ENCODE measurements at regions not wholly inside any gene's neighbourhood (a gene's known extent, or its start where the extent isn't known, plus 50 kb on each side); places are given as distances from the start of the nearest gene placed in this dataset.

DNA sequence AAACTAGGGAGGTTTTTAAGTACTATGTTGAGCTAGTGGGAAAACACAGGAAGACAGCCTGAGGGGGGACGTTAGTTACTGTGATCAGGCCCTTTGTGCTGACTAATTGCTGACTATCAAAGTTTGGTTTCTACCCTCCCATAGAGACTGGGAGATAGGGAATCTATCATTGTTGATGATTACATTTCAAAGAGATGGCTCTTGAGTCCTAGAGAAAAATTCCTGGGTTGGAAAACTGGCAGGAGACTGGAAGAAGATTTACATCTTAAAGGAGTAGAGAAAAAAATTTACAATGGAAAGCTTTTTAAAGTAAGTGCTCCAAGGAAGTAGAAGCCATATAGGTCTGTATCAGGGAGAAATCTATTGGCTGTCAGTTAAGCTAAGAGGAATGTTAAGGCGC, 522.0 kb upstream of the KLHL1 start:
- Histone ChIP-seq H3K36me3 (ENCODE audit: control insufficient read depth in 4 of 4, insufficient read depth in 4 of 4, low read length in 3 of 4) (no peaks in the 10 kb centered on the region), H3K4me3 (ENCODE audit: control insufficient read depth in 1 of 7, extremely low read depth in 1 of 7, insufficient read depth in 4 of 7, low read depth in 2 of 7, low read length in 6 of 7) (no peak overlapping the region), H3K4me1 (ENCODE audit: control extremely low read depth in 1 of 4, control insufficient read depth in 4 of 4, insufficient read depth in 4 of 4, low read length in 3 of 4) (no peaks in the 10 kb centered on the region), H3K27me3 (replicated peaks in 2 of 5; ENCODE audit: control insufficient read depth in 4 of 5, insufficient read depth in 5 of 5, low read length in 4 of 5) (no peaks in the 10 kb centered on the region), H3K27ac (ENCODE audit: insufficient read depth in 1 of 2, low read depth in 1 of 2, low read length in 2 of 2, poor library complexity in 1 of 2, severe bottlenecking in 2 of 2) (no peak overlapping the region), H3K9me3 (ENCODE audit: control extremely low read depth in 1 of 5, control insufficient read depth in 4 of 5, insufficient read depth in 2 of 5, low read depth in 1 of 5, low read length in 4 of 5) (no peaks in the 10 kb centered on the region)
- 70% methylated on average over 2 of the region's 2 CpGs for WGBS (ENCODE audit: insufficient coverage)
- no peak for DNase-seq
- CTCF ChIA-PET = interaction anchor here (1.3 kb wide), 1 partner anchor 10 kb away, joined by 4 read pairs; no protein-coding TSS in a partner anchor
- POLR2A ChIA-PET = no interaction called here

DNA sequence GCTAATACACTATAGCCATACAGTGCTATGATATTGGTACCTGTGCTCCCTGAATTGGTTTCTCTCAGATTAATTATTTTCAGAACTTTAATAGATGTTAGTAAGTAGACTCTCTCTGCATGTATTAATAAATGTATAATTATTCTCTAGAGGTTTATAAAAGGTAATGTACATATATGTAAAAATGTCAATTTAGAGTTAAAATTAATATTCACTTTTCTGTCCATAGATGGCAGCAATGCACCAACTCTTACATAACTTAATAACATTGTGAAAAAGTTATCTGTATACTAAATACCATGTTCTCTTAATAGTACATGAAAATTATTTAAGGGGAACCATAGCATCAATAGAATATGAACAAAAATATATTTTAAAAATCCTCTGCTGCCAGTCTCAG, 515.0 kb upstream of the KLHL1 start:
- H3K27me3 ChIP-seq (replicated peaks in 2 of 5; ENCODE audit: control insufficient read depth in 4 of 5, insufficient read depth in 5 of 5, low read length in 4 of 5) = no peaks in the 10 kb centered on the region
- DNase-seq = peak; percentile 25 to 64 (median 49)
- H3K36me3 ChIP-seq (ENCODE audit: control insufficient read depth in 4 of 4, insufficient read depth in 4 of 4, low read length in 3 of 4) = no peaks in the 10 kb centered on the region
- no peak overlapping the region for H3K27ac ChIP-seq (ENCODE audit: insufficient read depth in 1 of 2, low read depth in 1 of 2, low read length in 2 of 2, poor library complexity in 1 of 2, severe bottlenecking in 2 of 2)
- no peak overlapping the region for H3K4me3 ChIP-seq (ENCODE audit: control insufficient read depth in 1 of 7, extremely low read depth in 1 of 7, insufficient read depth in 4 of 7, low read depth in 2 of 7, low read length in 6 of 7)
- no peaks in the 10 kb centered on the region for H3K9me3 ChIP-seq (ENCODE audit: control extremely low read depth in 1 of 5, control insufficient read depth in 4 of 5, insufficient read depth in 2 of 5, low read depth in 1 of 5, low read length in 4 of 5)
- peaks cover 0 to 14% (median 0%) of the 10 kb centered on the region in 4 experiments for H3K4me1 ChIP-seq (ENCODE audit: control extremely low read depth in 1 of 4, control insufficient read depth in 4 of 4, insufficient read depth in 4 of 4, low read length in 3 of 4)
- CTCF ChIA-PET = interaction anchor here (0.7 to 1.6 kb wide), 7 partner anchors 10 to 856 kb away, joined by 3 to 5 read pairs (median 3); no protein-coding TSS in a partner anchor
- POLR2A ChIA-PET = no interaction called here

DNA sequence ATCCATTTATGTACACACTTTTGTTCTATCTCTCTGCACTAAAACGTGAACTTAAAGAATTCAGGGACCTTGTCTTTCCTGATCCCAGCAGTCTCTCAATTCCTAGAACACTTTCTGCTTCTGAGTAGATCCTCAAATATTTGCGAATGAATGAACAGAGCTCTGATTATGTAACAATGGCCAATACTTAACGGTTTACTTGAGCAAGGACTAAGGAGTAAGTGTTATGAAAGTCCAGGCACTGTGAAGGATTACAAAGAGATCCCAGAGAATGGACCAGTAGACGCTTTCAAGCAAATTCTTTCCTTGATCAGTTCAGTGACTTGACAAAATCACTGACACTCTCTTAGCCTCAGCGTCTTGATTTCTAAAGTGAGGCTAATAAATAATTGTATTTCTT, 514.5 kb upstream of the KLHL1 start:
- Histone ChIP-seq H3K4me1 (ENCODE audit: control extremely low read depth in 1 of 4, control insufficient read depth in 4 of 4, insufficient read depth in 4 of 4, low read length in 3 of 4) (peaks cover 0 to 14% (median 0%) of the 10 kb centered on the region in 4 experiments), H3K27ac (ENCODE audit: insufficient read depth in 1 of 2, low read depth in 1 of 2, low read length in 2 of 2, poor library complexity in 1 of 2, severe bottlenecking in 2 of 2) (no peak overlapping the region), H3K36me3 (ENCODE audit: control insufficient read depth in 4 of 4, insufficient read depth in 4 of 4, low read length in 3 of 4) (no peaks in the 10 kb centered on the region), H3K9me3 (ENCODE audit: control extremely low read depth in 1 of 5, control insufficient read depth in 4 of 5, insufficient read depth in 2 of 5, low read depth in 1 of 5, low read length in 4 of 5) (no peaks in the 10 kb centered on the region), H3K27me3 (replicated peaks in 2 of 5; ENCODE audit: control insufficient read depth in 4 of 5, insufficient read depth in 5 of 5, low read length in 4 of 5) (no peaks in the 10 kb centered on the region), H3K4me3 (ENCODE audit: control insufficient read depth in 1 of 7, extremely low read depth in 1 of 7, insufficient read depth in 4 of 7, low read depth in 2 of 7, low read length in 6 of 7) (no peak overlapping the region)
- no peak for DNase-seq
- ChIA-PET POLR2A (no interaction called here), CTCF (interaction anchor here (0.6 to 1.2 kb wide), 7 partner anchors 10 to 857 kb away, joined by 3 read pairs; no protein-coding TSS in a partner anchor)
- WGBS (ENCODE audit: insufficient coverage) = 55% methylated on average over 4 of the region's 5 CpGs

DNA sequence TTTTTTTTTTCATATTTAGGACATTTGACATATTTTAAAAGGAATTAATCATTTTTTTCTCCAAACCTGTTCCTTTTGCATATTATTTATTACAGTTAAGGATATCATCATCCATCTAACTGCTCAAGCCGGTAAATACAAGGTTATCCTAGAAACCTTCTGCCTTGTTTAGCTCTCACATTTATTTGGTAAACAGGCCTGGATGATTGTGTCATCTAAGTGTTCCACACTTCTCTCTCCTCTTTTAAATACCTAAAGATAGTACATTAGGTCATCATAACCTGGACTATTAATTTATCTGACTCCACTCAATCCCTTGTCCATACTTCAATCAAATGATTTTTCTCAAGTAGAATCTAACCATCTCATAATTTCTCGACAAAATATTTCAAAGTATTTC, 511.7 kb upstream of the KLHL1 start:
- no peaks in the 10 kb centered on the region for H3K36me3 ChIP-seq (ENCODE audit: control insufficient read depth in 4 of 4, insufficient read depth in 4 of 4, low read length in 3 of 4)
- 44% methylated on average over 1 of the region's 2 CpGs for WGBS (ENCODE audit: insufficient coverage)
- H3K27ac ChIP-seq (ENCODE audit: insufficient read depth in 1 of 2, low read depth in 1 of 2, low read length in 2 of 2, poor library complexity in 1 of 2, severe bottlenecking in 2 of 2) = no peak overlapping the region
- no peaks in the 10 kb centered on the region for H3K9me3 ChIP-seq (ENCODE audit: control extremely low read depth in 1 of 5, control insufficient read depth in 4 of 5, insufficient read depth in 2 of 5, low read depth in 1 of 5, low read length in 4 of 5)
- CTCF ChIA-PET = no interaction called here
- H3K27me3 ChIP-seq (replicated peaks in 2 of 5; ENCODE audit: control insufficient read depth in 4 of 5, insufficient read depth in 5 of 5, low read length in 4 of 5) = no peaks in the 10 kb centered on the region
- no peak for DNase-seq
- POLR2A ChIA-PET = no interaction called here
- H3K4me3 ChIP-seq (ENCODE audit: control insufficient read depth in 1 of 7, extremely low read depth in 1 of 7, insufficient read depth in 4 of 7, low read depth in 2 of 7, low read length in 6 of 7) = no peak overlapping the region
- peaks cover 0 to 14% (median 0%) of the 10 kb centered on the region in 4 experiments for H3K4me1 ChIP-seq (ENCODE audit: control extremely low read depth in 1 of 4, control insufficient read depth in 4 of 4, insufficient read depth in 4 of 4, low read length in 3 of 4)

DNA sequence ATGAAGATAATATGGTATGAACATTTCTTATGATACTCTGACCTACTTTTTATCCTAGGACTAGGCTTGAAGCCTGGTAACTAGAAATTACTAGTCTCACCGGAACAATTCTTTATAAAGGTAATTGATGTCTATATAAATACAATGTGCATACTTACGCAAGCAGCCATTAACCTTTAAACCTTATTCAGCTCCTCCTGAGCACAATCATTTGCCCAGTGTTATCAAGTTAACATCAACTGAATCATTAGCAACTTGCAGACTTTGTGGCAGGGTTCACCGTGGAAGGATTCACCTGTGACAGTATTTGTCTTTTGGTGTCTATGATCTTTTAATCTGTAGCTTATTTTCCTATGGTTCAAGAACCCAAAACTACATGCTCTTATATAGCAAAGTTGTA, 508.6 kb upstream of the KLHL1 start:
- no CpG with 5 or more reads among the region's 3 CpGs for WGBS (ENCODE audit: insufficient coverage)
- H3K27ac ChIP-seq (ENCODE audit: insufficient read depth in 1 of 2, low read depth in 1 of 2, low read length in 2 of 2, poor library complexity in 1 of 2, severe bottlenecking in 2 of 2) = no peak overlapping the region

DNA sequence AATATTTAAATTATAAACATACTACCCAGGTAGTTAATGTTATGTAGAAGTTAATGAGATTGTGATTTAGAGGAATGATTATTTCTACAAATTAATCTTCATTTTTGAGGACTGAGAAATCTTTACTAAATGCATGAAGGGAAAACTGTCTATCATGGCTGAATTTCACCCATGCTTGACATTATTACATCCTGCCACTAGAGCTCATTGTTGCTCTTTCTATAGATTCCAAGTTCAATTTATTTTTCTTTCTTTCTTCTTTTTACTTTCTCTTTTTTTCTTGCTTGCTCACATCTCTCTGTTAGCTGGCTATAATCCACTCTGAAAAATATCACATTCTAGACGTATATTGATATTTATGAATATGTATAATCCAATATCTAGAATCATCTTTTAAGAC, 505.0 kb upstream of the KLHL1 start:
- ChIA-PET CTCF (interaction anchor here (0.6 to 1.8 kb wide), 4 partner anchors 11 to 1366 kb away, joined by 3 to 5 read pairs (median 4); no protein-coding TSS in a partner anchor), POLR2A (no interaction called here)
- no CpG with 5 or more reads among the region's 1 CpG for WGBS (ENCODE audit: insufficient coverage)
- peak; percentile 18 to 49 (median 40) for DNase-seq
- H3K27me3 ChIP-seq (replicated peaks in 2 of 5; ENCODE audit: control insufficient read depth in 4 of 5, insufficient read depth in 5 of 5, low read length in 4 of 5) = no peaks in the 10 kb centered on the region
- no peak overlapping the region for H3K4me3 ChIP-seq (ENCODE audit: control insufficient read depth in 1 of 7, extremely low read depth in 1 of 7, insufficient read depth in 4 of 7, low read depth in 2 of 7, low read length in 6 of 7)
- H3K9me3 ChIP-seq (ENCODE audit: control extremely low read depth in 1 of 5, control insufficient read depth in 4 of 5, insufficient read depth in 2 of 5, low read depth in 1 of 5, low read length in 4 of 5) = no peaks in the 10 kb centered on the region
- no peaks in the 10 kb centered on the region for H3K36me3 ChIP-seq (ENCODE audit: control insufficient read depth in 4 of 4, insufficient read depth in 4 of 4, low read length in 3 of 4)
- H3K4me1 ChIP-seq (ENCODE audit: control extremely low read depth in 1 of 4, control insufficient read depth in 4 of 4, insufficient read depth in 4 of 4, low read length in 3 of 4) = no peaks in the 10 kb centered on the region
- no peak overlapping the region for H3K27ac ChIP-seq (ENCODE audit: insufficient read depth in 1 of 2, low read depth in 1 of 2, low read length in 2 of 2, poor library complexity in 1 of 2, severe bottlenecking in 2 of 2)

More for the DNA sequence above, 508.6 kb upstream of the KLHL1 start:
- Histone ChIP-seq H3K4me1 (ENCODE audit: control extremely low read depth in 1 of 4, control insufficient read depth in 4 of 4, insufficient read depth in 4 of 4, low read length in 3 of 4) (no peaks in the 10 kb centered on the region), H3K4me3 (ENCODE audit: control insufficient read depth in 1 of 7, extremely low read depth in 1 of 7, insufficient read depth in 4 of 7, low read depth in 2 of 7, low read length in 6 of 7) (no peak overlapping the region), H3K36me3 (ENCODE audit: control insufficient read depth in 4 of 4, insufficient read depth in 4 of 4, low read length in 3 of 4) (no peaks in the 10 kb centered on the region), H3K27me3 (replicated peaks in 2 of 5; ENCODE audit: control insufficient read depth in 4 of 5, insufficient read depth in 5 of 5, low read length in 4 of 5) (no peaks in the 10 kb centered on the region), H3K9me3 (ENCODE audit: control extremely low read depth in 1 of 5, control insufficient read depth in 4 of 5, insufficient read depth in 2 of 5, low read depth in 1 of 5, low read length in 4 of 5) (no peaks in the 10 kb centered on the region)
- CTCF ChIA-PET = no interaction called here
- DNase-seq = no peak
- POLR2A ChIA-PET = no interaction called here

DNA sequence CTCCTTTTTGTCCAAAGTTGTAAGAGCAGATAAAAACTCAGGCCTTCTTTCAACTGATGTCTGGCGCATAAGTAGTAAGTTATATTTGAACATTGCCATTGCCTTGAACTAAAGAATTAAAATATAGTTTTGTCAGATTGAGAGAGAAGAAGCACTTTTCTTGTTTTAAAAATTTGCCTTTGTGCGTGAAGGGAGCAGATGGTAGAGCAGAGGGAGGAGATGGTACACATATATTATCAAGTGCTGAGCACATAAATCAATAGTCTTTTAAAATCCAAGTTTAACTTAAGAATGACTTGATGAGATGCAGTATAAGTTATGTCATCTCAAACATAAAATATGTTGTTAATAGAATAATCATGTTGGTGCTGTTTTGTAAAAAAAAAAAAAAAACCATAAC, 504.6 kb upstream of the KLHL1 start:
- Histone ChIP-seq H3K4me3 (ENCODE audit: control insufficient read depth in 1 of 7, extremely low read depth in 1 of 7, insufficient read depth in 4 of 7, low read depth in 2 of 7, low read length in 6 of 7) (no peak overlapping the region), H3K27me3 (replicated peaks in 2 of 5; ENCODE audit: control insufficient read depth in 4 of 5, insufficient read depth in 5 of 5, low read length in 4 of 5) (no peaks in the 10 kb centered on the region), H3K9me3 (ENCODE audit: control extremely low read depth in 1 of 5, control insufficient read depth in 4 of 5, insufficient read depth in 2 of 5, low read depth in 1 of 5, low read length in 4 of 5) (no peaks in the 10 kb centered on the region), H3K36me3 (ENCODE audit: control insufficient read depth in 4 of 4, insufficient read depth in 4 of 4, low read length in 3 of 4) (no peaks in the 10 kb centered on the region), H3K27ac (ENCODE audit: insufficient read depth in 1 of 2, low read depth in 1 of 2, low read length in 2 of 2, poor library complexity in 1 of 2, severe bottlenecking in 2 of 2) (no peak overlapping the region), H3K4me1 (ENCODE audit: control extremely low read depth in 1 of 4, control insufficient read depth in 4 of 4, insufficient read depth in 4 of 4, low read length in 3 of 4) (no peaks in the 10 kb centered on the region)
- WGBS (ENCODE audit: insufficient coverage) = 100% methylated on average over 1 of the region's 2 CpGs
- ChIA-PET POLR2A (no interaction called here), CTCF (interaction anchor here (1.5 to 1.8 kb wide), 2 partner anchors 11 to 1266 kb away, joined by 4 to 5 read pairs; no protein-coding TSS in a partner anchor)
- DNase-seq = no peak
